ENCODE measurements at regions not wholly inside any gene's neighbourhood (a gene's known extent, or its start where the extent isn't known, plus 50 kb on each side); places are given as distances from the start of the nearest gene placed in this dataset.

- ChIA-PET POLR2A (no interaction called here), CTCF (ENCODE audit: unreplicated experiment) (no interaction called here)
- H3K4me1 ChIP-seq (ENCODE audit: insufficient read depth, low read length, poor library complexity, severe bottlenecking): no peaks in the 10 kb centered on the region
- peak; percentile 4 for DNase-seq (ENCODE audit: low spot score)
- H3K79me2 ChIP-seq (ENCODE audit: insufficient read depth, low read depth, low read length): no peaks in the 10 kb centered on the region
- no TSS peak for BruUV-seq (replicated peaks)
- no peak for TF ChIP-seq EZH2phosphoT487 (IDR thresholded peaks at IDR 0.05; ENCODE audit: borderline replicate concordance, low read depth, low read length)
- TF ChIP-seq, protein P1, sequence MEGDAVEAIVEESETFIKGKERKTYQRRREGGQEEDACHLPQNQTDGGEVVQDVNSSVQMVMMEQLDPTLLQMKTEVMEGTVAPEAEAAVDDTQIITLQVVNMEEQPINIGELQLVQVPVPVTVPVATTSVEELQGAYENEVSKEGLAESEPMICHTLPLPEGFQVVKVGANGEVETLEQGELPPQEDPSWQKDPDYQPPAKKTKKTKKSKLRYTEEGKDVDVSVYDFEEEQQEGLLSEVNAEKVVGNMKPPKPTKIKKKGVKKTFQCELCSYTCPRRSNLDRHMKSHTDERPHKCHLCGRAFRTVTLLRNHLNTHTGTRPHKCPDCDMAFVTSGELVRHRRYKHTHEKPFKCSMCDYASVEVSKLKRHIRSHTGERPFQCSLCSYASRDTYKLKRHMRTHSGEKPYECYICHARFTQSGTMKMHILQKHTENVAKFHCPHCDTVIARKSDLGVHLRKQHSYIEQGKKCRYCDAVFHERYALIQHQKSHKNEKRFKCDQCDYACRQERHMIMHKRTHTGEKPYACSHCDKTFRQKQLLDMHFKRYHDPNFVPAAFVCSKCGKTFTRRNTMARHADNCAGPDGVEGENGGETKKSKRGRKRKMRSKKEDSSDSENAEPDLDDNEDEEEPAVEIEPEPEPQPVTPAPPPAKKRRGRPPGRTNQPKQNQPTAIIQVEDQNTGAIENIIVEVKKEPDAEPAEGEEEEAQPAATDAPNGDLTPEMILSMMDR (conservative IDR thresholded peaks at IDR 0.05; ENCODE audit: low read length): no peak
- H3K9me3 ChIP-seq (ENCODE audit: low read length): no peaks in the 10 kb centered on the region
- no peak overlapping the region for H3K4me2 ChIP-seq (ENCODE audit: low read length)
- H4K20me1 ChIP-seq (ENCODE audit: insufficient read depth, low read length): no peaks in the 10 kb centered on the region
- no peak overlapping the region for H2AFZ ChIP-seq (ENCODE audit: low read length)
- no peak overlapping the region for H3K27ac ChIP-seq (ENCODE audit: low read depth, low read length, poor library complexity, severe bottlenecking)
- intact Hi-C loops (cut with micrococcal nuclease; ENCODE audit: unreplicated experiment): no loop called here
- no peaks in the 10 kb centered on the region for H3K9me2 ChIP-seq (ENCODE audit: insufficient read depth, low read length)
- H3K36me3 ChIP-seq (ENCODE audit: insufficient read depth, low read length): no peaks in the 10 kb centered on the region
- H3K4me3 ChIP-seq (ENCODE audit: low read depth, low read length, poor library complexity, severe bottlenecking): no peak overlapping the region
Measured at GRCh38 chr18:51447351-51448342, 250.2 kb upstream of the MEX3C start.

- no peak overlapping the region for H3K27ac ChIP-seq (ENCODE audit: low read depth, low read length, poor library complexity, severe bottlenecking)
- H3K4me2 ChIP-seq (ENCODE audit: low read length): no peak overlapping the region
- DNase-seq (ENCODE audit: low spot score): no peak
- TF ChIP-seq, protein P1 (conservative IDR thresholded peaks at IDR 0.05; ENCODE audit: low read length): no peak
- no peak for TF ChIP-seq EZH2phosphoT487 (IDR thresholded peaks at IDR 0.05; ENCODE audit: borderline replicate concordance, low read depth, low read length)
- no peaks in the 10 kb centered on the region for H4K20me1 ChIP-seq (ENCODE audit: insufficient read depth, low read length)
- H3K79me2 ChIP-seq (ENCODE audit: insufficient read depth, low read depth, low read length): no peaks in the 10 kb centered on the region
- H3K4me3 ChIP-seq (ENCODE audit: low read depth, low read length, poor library complexity, severe bottlenecking): no peak overlapping the region
- H3K9me3 ChIP-seq (ENCODE audit: low read length): no peaks in the 10 kb centered on the region
- intact Hi-C loops (cut with micrococcal nuclease; ENCODE audit: unreplicated experiment): no loop called here
- H3K36me3 ChIP-seq (ENCODE audit: insufficient read depth, low read length): no peaks in the 10 kb centered on the region
- ChIA-PET CTCF (ENCODE audit: unreplicated experiment) (no interaction called here), POLR2A (no interaction called here)
- no TSS peak for BruUV-seq (replicated peaks)
- H3K4me1 ChIP-seq (ENCODE audit: insufficient read depth, low read length, poor library complexity, severe bottlenecking): no peaks in the 10 kb centered on the region
- no peak overlapping the region for H2AFZ ChIP-seq (ENCODE audit: low read length)
- H3K9me2 ChIP-seq (ENCODE audit: insufficient read depth, low read length): no peaks in the 10 kb centered on the region
Measured at GRCh38 chr18:51448949-51449348, 251.5 kb upstream of the MEX3C start.

DNA sequence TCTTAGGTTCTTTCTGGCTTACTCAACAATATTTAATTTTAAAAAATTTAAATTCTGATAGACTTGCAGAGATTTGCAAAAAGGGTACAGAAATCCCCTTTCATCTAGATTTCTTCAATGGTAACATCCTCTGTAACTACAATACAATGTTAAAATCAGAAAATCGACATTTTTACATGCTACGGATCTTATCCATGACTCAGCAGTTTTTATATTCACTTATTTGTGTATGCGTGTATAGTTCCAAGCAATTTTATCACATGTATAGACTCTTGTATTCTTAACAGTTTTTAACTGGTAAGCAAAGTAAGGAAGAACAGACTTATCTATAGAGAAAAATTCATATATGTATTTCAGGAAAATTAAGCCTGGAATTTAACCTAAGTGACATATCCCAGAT, 256.1 kb upstream of the MEX3C start:
- no peak for DNase-seq (ENCODE audit: low spot score)
- Histone ChIP-seq H3K79me2 (ENCODE audit: insufficient read depth, low read depth, low read length) (no peaks in the 10 kb centered on the region), H2AFZ (ENCODE audit: low read length) (no peak overlapping the region), H3K36me3 (ENCODE audit: insufficient read depth, low read length) (no peaks in the 10 kb centered on the region), H3K27ac (ENCODE audit: low read depth, low read length, poor library complexity, severe bottlenecking) (no peak overlapping the region), H4K20me1 (ENCODE audit: insufficient read depth, low read length) (no peaks in the 10 kb centered on the region), H3K9me3 (ENCODE audit: low read length) (no peaks in the 10 kb centered on the region), H3K4me2 (ENCODE audit: low read length) (no peak overlapping the region), H3K4me1 (ENCODE audit: insufficient read depth, low read length, poor library complexity, severe bottlenecking) (no peaks in the 10 kb centered on the region), H3K4me3 (ENCODE audit: low read depth, low read length, poor library complexity, severe bottlenecking) (no peak overlapping the region), H3K9me2 (ENCODE audit: insufficient read depth, low read length) (no peaks in the 10 kb centered on the region)
- POLR2A ChIA-PET: no interaction called here
- CTCF ChIA-PET (ENCODE audit: unreplicated experiment): no interaction called here
- TF ChIP-seq, protein P1 (conservative IDR thresholded peaks at IDR 0.05; ENCODE audit: low read length): no peak
- no peak for TF ChIP-seq EZH2phosphoT487 (IDR thresholded peaks at IDR 0.05; ENCODE audit: borderline replicate concordance, low read depth, low read length)
- intact Hi-C loops (cut with micrococcal nuclease; ENCODE audit: unreplicated experiment): no loop called here
- no TSS peak for BruUV-seq (replicated peaks)

Measured in OCI-LY7 (cell line).